Kidney (tissue), 13 donors: ENCODE measurements at regions not wholly inside any gene's neighbourhood (a gene's known extent, or its start where the extent isn't known, plus 50 kb on each side); places are given as distances from the start of the nearest gene placed in this dataset.

ENCODE experiments used
- DNase-seq, 5 donors: peaks; one replicate each; pipeline ENCODE4 v3.0.0-alpha.2; 2013 to 2020
- FAIRE-seq: peaks from 2 replicates; lab custom pipeline; 2012; peaks lifted over from hg19 to GRCh38; lab: Jason Lieb, UNC
- H3K27ac ChIP-seq, 2 donors: one replicate each; pipeline ENCODE4 v1.7.0; 2013; ENCODE audit warnings: low read depth in 2 of 2, low read length in 2 of 2, inconsistent platforms in 1 of 2
- H3K27me3 ChIP-seq: one replicate; pipeline ENCODE4 v1.7.1; 2013; ENCODE audit warnings: low read length, inconsistent platforms; ENCODE audit not compliant: control insufficient read depth, insufficient read depth
- H3K36me3 ChIP-seq, 3 donors: one replicate each; pipeline versions ENCODE4 v1.7.0 to v1.7.1; 2013; ENCODE audit warnings: low read length in 3 of 3, control low read depth in 1 of 3, inconsistent platforms in 1 of 3; ENCODE audit not compliant: insufficient read depth in 3 of 3, control insufficient read depth in 2 of 3
- H3K4me1 ChIP-seq, 3 donors: one replicate each; pipeline versions ENCODE4 v1.7.0 to v1.7.1; 2013; ENCODE audit warnings: low read length in 3 of 3, inconsistent platforms in 1 of 3, low read depth in 1 of 3; ENCODE audit not compliant: control insufficient read depth in 2 of 3, insufficient read depth in 2 of 3
- H3K4me3 ChIP-seq, 3 donors: one replicate each; pipeline versions ENCODE4 v1.7.0 to v1.8.1; 2013; ENCODE audit warnings: low read length in 3 of 3, control low read depth in 1 of 3, inconsistent platforms in 1 of 3
- H3K9ac ChIP-seq, 3 donors: one replicate each; pipeline versions ENCODE4 v1.7.0 to v1.7.1; 2013; ENCODE audit warnings: low read length in 3 of 3, control low read depth in 1 of 3, inconsistent platforms in 1 of 3
- H3K9me3 ChIP-seq, 3 donors: one replicate each; pipeline versions ENCODE4 v1.7.0 to v1.7.1; 2013; ENCODE audit warnings: low read length in 3 of 3, control low read depth in 1 of 3, inconsistent platforms in 1 of 3; ENCODE audit not compliant: control insufficient read depth in 2 of 3, insufficient read depth in 1 of 3
- intact Hi-C: fragments of 100-400 bp; cut with DNase I; formaldehyde crosslinking; loops from one replicate; pipeline ENCODE4 v1.11.1; 2022
- TF ChIP-seq, protein P1 (sequence below): IDR thresholded peaks from 3 replicates; pipeline ENCODE4 v1.5.1; 2012; ENCODE audit warnings: mild to moderate bottlenecking, moderate library complexity, borderline replicate concordance; ENCODE audit not compliant: insufficient read depth; ENCODE audit errors: extremely low read depth
- donor health status: control.
- donor health status: control.
- donor health status: control.
- donor health status: control.
- donor health status: control.
- donor health status: DM: yes; HTN: yes; CAD: no.
- donor health status: Normal renal cell carcinoma (clear cell type).

DNA sequence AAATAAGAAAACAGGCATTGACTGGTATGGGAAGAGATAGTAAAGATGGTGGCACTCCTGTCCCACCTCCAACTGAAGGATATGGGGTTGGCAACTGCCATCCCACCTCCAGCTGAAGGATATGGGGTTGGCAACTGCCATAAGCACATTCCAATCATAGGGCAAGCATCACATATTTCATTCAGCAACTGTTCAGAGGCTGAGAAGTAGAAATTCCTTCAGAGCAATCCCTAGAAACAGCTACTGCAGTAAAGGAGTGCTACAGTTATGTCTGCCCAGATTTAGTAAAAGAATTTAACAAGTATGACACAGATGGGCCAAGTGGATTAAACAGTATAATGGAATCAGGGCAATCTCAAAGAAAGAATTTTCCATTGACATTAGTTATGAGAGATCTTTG lies 156.8 kb downstream of the IMPG2 start:
- FAIRE-seq (no peak), DNase-seq (no peak)
- Histone ChIP-seq H3K4me3 (no peak overlapping the region), H3K27ac (no peak overlapping the region), H3K9ac (no peak overlapping the region), H3K36me3 (no peaks in the 10 kb centered on the region), H3K4me1 (no peaks in the 10 kb centered on the region), H3K9me3 (no peaks in the 10 kb centered on the region), H3K27me3 (no peaks in the 10 kb centered on the region)
- intact Hi-C loops, result no loop called here
- TF ChIP-seq, protein P1, sequence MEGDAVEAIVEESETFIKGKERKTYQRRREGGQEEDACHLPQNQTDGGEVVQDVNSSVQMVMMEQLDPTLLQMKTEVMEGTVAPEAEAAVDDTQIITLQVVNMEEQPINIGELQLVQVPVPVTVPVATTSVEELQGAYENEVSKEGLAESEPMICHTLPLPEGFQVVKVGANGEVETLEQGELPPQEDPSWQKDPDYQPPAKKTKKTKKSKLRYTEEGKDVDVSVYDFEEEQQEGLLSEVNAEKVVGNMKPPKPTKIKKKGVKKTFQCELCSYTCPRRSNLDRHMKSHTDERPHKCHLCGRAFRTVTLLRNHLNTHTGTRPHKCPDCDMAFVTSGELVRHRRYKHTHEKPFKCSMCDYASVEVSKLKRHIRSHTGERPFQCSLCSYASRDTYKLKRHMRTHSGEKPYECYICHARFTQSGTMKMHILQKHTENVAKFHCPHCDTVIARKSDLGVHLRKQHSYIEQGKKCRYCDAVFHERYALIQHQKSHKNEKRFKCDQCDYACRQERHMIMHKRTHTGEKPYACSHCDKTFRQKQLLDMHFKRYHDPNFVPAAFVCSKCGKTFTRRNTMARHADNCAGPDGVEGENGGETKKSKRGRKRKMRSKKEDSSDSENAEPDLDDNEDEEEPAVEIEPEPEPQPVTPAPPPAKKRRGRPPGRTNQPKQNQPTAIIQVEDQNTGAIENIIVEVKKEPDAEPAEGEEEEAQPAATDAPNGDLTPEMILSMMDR, result no peak

DNA sequence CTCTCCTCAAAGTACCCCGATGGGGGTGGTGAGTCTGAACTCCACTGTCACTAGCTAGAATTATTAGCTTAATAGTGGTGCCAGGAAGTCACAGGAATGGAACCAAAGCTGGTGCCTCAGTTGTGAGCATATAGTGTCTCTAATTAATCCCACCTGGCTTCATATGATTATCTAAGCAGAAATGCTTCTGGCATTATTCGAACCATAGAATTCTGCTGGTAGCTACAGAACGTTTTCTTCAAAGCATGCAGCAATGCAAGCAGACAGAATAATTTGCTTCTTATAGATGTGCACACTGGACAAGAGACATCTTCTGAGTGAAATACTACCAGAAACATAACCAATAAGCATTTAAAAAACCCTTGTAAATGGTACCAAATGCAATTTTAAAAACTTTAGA lies 160.9 kb downstream of the IMPG2 start:
- Histone ChIP-seq H3K4me1 (no peaks in the 10 kb centered on the region), H3K9me3 (no peaks in the 10 kb centered on the region), H3K27me3 (no peaks in the 10 kb centered on the region), H3K27ac (no peak overlapping the region), H3K9ac (no peak overlapping the region), H3K36me3 (no peaks in the 10 kb centered on the region), H3K4me3 (no peak overlapping the region)
- FAIRE-seq (no peak), DNase-seq (no peak)
- intact Hi-C loops, result no loop called here
- TF ChIP-seq, protein P1, result no peak

DNA sequence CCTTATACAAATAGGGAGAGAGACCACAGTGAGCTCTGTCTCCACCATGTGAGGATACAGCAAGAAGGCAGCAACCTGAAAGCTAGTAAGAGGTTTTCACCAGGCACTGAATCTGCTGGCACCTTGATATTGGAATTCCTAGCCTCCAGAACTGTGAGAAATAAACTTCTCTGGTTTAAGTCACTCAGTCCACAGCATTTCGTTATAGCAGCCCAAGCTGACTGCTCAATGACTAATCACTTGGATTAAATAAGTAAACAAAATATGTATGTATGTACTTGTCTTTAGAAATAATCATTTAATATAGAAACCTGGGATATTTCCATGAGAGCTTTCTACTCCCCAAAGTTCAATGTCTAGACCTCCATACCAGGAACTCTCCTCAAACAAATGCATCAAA lies 162.0 kb downstream of the IMPG2 start:
- Histone ChIP-seq H3K4me3 (no peak overlapping the region), H3K36me3 (no peaks in the 10 kb centered on the region), H3K27ac (no peak overlapping the region), H3K9ac (no peak overlapping the region), H3K9me3 (no peaks in the 10 kb centered on the region), H3K27me3 (no peaks in the 10 kb centered on the region), H3K4me1 (no peaks in the 10 kb centered on the region)
- TF ChIP-seq, protein P1, result no peak
- no peak for DNase-seq
- intact Hi-C loops, result no loop called here
- no peak for FAIRE-seq

DNA sequence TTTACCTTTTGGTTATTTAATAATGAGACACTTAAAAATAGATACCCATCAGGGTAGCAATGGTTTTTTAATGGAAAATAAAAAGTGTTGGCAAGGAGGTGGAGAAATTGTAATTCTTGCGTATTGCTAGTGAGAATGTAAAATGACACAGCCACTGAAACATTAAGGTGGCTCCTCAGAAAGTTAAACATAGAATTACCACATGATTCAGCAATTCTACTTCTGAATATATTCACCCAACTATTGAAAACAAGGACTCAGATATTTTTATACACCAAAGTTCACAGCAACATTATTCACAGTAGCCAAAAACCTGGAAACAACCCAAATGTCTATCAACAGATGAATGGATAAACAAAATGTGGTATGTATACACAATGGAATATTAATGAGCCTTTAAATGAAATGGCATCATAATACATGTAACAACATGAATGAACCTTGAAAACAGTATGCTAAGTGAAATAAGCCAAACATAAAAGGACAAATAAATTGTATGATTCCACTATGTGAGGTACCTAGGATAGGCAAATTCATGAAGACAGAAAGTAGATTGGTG lies 163.5 kb downstream of the IMPG2 start:
- no peaks in the 10 kb centered on the region for H3K4me1 ChIP-seq
- no peak for FAIRE-seq
- no peak for DNase-seq
- H3K27ac ChIP-seq, result no peak overlapping the region
- intact Hi-C loops, result no loop called here
- TF ChIP-seq, protein P1, result no peak
- no peak overlapping the region for H3K4me3 ChIP-seq
- H3K9me3 ChIP-seq, result no peaks in the 10 kb centered on the region
- no peaks in the 10 kb centered on the region for H3K27me3 ChIP-seq
- H3K9ac ChIP-seq, result no peak overlapping the region
- no peaks in the 10 kb centered on the region for H3K36me3 ChIP-seq
